ENCODE measurements at regions not wholly inside any gene's neighbourhood (a gene's known extent, or its start where the extent isn't known, plus 50 kb on each side); places are given as distances from the start of the nearest gene placed in this dataset.

- TF ChIP-seq CTCF (IDR thresholded peaks at IDR 0.05; ENCODE audit: control extremely low read depth in 1 of 3, insufficient read depth in 1 of 3, low read depth in 1 of 3, low read length in 3 of 3) = no peak
- TF ChIP-seq POLR2AphosphoS5 (IDR thresholded peaks at IDR 0.05; ENCODE audit: low read depth, low read length) = no peak
- no peak for TF ChIP-seq SAP30 (IDR thresholded peaks at IDR 0.05; ENCODE audit: insufficient read depth, insufficient replicate concordance, low read length)
Measured at GRCh38 chr1:226814751-226815537, 55.5 kb upstream of the PSEN2 start (continued).
